GM18861 (cell line): ENCODE measurements at regions not wholly inside any gene's neighbourhood (a gene's known extent, or its start where the extent isn't known, plus 50 kb on each side); places are given as distances from the start of the nearest gene placed in this dataset.
"Not testable (repeated sequence)": the region's sequence is repeated elsewhere in the genome, so short reads cannot be mapped to it uniquely, and the experiment has no call there.

Experiments used
- ATAC-seq: cut with Tn5 transposase; IDR thresholded peaks from one replicate; pipeline ENCODE4 v1.9.1; 2021; ENCODE audit not compliant: unreplicated experiment

GRCh38 chr6:119535332-119535731 is 185.8 kb upstream of the MAN1A1 start:
- ATAC-seq = peak; percentile 40

- peak; percentile 64 for ATAC-seq
Measured at GRCh38 chr6:119533603-119534279, 184.2 kb upstream of the MAN1A1 start.

- ATAC-seq = no peak
Measured at GRCh38 chr6:119527231-119527578, 177.6 kb upstream of the MAN1A1 start.

GRCh38 chr6:119526561-119527230 is 177.1 kb upstream of the MAN1A1 start:
- ATAC-seq = no peak

GRCh38 chr6:119524410-119524809 is 174.8 kb upstream of the MAN1A1 start:
- no peak for ATAC-seq

GRCh38 chr6:119523556-119523955 is 174.0 kb upstream of the MAN1A1 start:
- ATAC-seq = no peak

GRCh38 chr6:119521251-119521650 is 171.7 kb upstream of the MAN1A1 start:
- ATAC-seq = no peak

GRCh38 chr6:119517428-119517827 is 167.9 kb upstream of the MAN1A1 start:
- no peak for ATAC-seq

GRCh38 chr6:119514345-119514744 is 164.8 kb upstream of the MAN1A1 start:
- no peak for ATAC-seq

- no peak for ATAC-seq
Measured at GRCh38 chr6:119511024-119511423, 161.5 kb upstream of the MAN1A1 start.

GRCh38 chr6:119510246-119510645 is 160.7 kb upstream of the MAN1A1 start:
- ATAC-seq = no peak

GRCh38 chr6:119506631-119507174 is 157.1 kb upstream of the MAN1A1 start:
- no peak for ATAC-seq

- ATAC-seq = peak; percentile 92
Measured at GRCh38 chr6:119501798-119502483, 152.4 kb upstream of the MAN1A1 start.

- ATAC-seq = no peak
Measured at GRCh38 chr6:119499797-119500196, 150.2 kb upstream of the MAN1A1 start.

- ATAC-seq = no peak
Measured at GRCh38 chr6:119497988-119498727, 148.6 kb upstream of the MAN1A1 start.

GRCh38 chr6:119495230-119495683 is 145.7 kb upstream of the MAN1A1 start:
- no peak for ATAC-seq

GRCh38 chr6:119493980-119494379 is 144.4 kb upstream of the MAN1A1 start:
- ATAC-seq = no peak

GRCh38 chr6:119491112-119491511 is 141.6 kb upstream of the MAN1A1 start:
- not testable (repeated sequence) for ATAC-seq

- ATAC-seq = not testable (repeated sequence)
Measured at GRCh38 chr6:119490050-119490449, 140.5 kb upstream of the MAN1A1 start.

GRCh38 chr6:119484598-119484997 is 135.0 kb upstream of the MAN1A1 start:
- ATAC-seq = no peak

- no peak for ATAC-seq
Measured at GRCh38 chr6:119483908-119484307, 134.3 kb upstream of the MAN1A1 start.
